SK-N-MC (cell line): ENCODE measurements at regions not wholly inside any gene's neighbourhood (a gene's known extent, or its start where the extent isn't known, plus 50 kb on each side); places are given as distances from the start of the nearest gene placed in this dataset.

Experiments used
- DNase-seq: peaks from one replicate; pipeline ENCODE4 v3.0.0-alpha.2; 2011; ENCODE audit warnings: low read depth, low spot score
- H3K27ac ChIP-seq: fragments of 200-600 bp; sonication (generic); 2 replicates; pipeline ENCODE4 v1.5.1; 2016; ENCODE audit warnings: mixed run types
- H3K36me3 ChIP-seq: fragments of 200-600 bp; sonication (generic); 2 replicates; pipeline ENCODE4 v1.6.1; 2017; ENCODE audit warnings: antibody characterized with exemption, low read length, mixed read lengths; ENCODE audit not compliant: insufficient read depth
- H3K4me3 ChIP-seq: fragments of 200-600 bp; sonication (generic); 2 replicates; pipeline ENCODE4 v1.5.1; 2016
- H3K9ac ChIP-seq: fragments of 200-600 bp; sonication (generic); 2 replicates; pipeline ENCODE4 v1.8.0; 2017; ENCODE audit warnings: mixed run types, mixed read lengths; ENCODE audit not compliant: insufficient read length
- H3K9me3 ChIP-seq: fragments of 200-600 bp; sonication (generic); 2 replicates; pipeline ENCODE4 v1.6.1; 2017; ENCODE audit warnings: low read depth, mild to moderate bottlenecking, antibody characterized with exemption, low read length, moderate library complexity, mixed read lengths
- EZH2 ChIP-seq: fragments of 200-600 bp; sonication (generic); IDR thresholded peaks from one replicate; pipeline ENCODE4 v1.6.1; 2017; ENCODE audit warnings: antibody characterized with exemption
- FOXP2 ChIP-seq: optimal IDR thresholded peaks from 2 replicates; pipeline ENCODE3; 2011; ENCODE audit warnings: mild to moderate bottlenecking, moderate library complexity; ENCODE audit not compliant: insufficient read depth; ENCODE audit errors: extremely low read length, control extremely low read depth
- POLR2AphosphoS5 ChIP-seq: IDR thresholded peaks from 2 replicates; pipeline ENCODE4 v1.6.1; 2012; ENCODE audit warnings: mild to moderate bottlenecking, low read depth, low read length, borderline replicate concordance

GRCh38 chr15:88348579-88349230 lies 92.2 kb upstream of the NTRK3 start:
- no peak for TF ChIP-seq FOXP2
- no peak for TF ChIP-seq EZH2
- TF ChIP-seq POLR2AphosphoS5, result no peak
- DNase-seq, result no peak
- H3K27ac ChIP-seq, result no peak overlapping the region
- H3K9ac ChIP-seq, result no peak overlapping the region
- H3K4me3 ChIP-seq, result no peak overlapping the region
- no peaks in the 10 kb centered on the region for H3K9me3 ChIP-seq
- H3K36me3 ChIP-seq, result no peaks in the 10 kb centered on the region

GRCh38 chr15:88345962-88346361 lies 89.4 kb upstream of the NTRK3 start:
- Histone ChIP-seq H3K4me3 (no peak overlapping the region), H3K36me3 (no peaks in the 10 kb centered on the region), H3K27ac (no peak overlapping the region), H3K9ac (no peak overlapping the region), H3K9me3 (no peaks in the 10 kb centered on the region)
- TF ChIP-seq FOXP2 (no peak), EZH2 (no peak), POLR2AphosphoS5 (no peak)
- no peak for DNase-seq

GRCh38 chr15:88344786-88345185 lies 88.2 kb upstream of the NTRK3 start:
- no peak for DNase-seq
- Histone ChIP-seq H3K36me3 (no peaks in the 10 kb centered on the region), H3K9me3 (no peaks in the 10 kb centered on the region), H3K4me3 (no peak overlapping the region), H3K9ac (no peak overlapping the region), H3K27ac (no peak overlapping the region)
- TF ChIP-seq POLR2AphosphoS5 (no peak), FOXP2 (no peak), EZH2 (no peak)

- H3K9me3 ChIP-seq, result no peaks in the 10 kb centered on the region
- H3K4me3 ChIP-seq, result no peak overlapping the region
- no peaks in the 10 kb centered on the region for H3K36me3 ChIP-seq
- no peak overlapping the region for H3K27ac ChIP-seq
- H3K9ac ChIP-seq, result no peak overlapping the region
- TF ChIP-seq POLR2AphosphoS5 (no peak), FOXP2 (no peak), EZH2 (no peak)
- no peak for DNase-seq
Observed at GRCh38 chr15:88342666-88343065, 86.1 kb upstream of the NTRK3 start.

GRCh38 chr15:88341653-88342052 lies 85.1 kb upstream of the NTRK3 start:
- H3K4me3 ChIP-seq, result no peak overlapping the region
- no peak overlapping the region for H3K9ac ChIP-seq
- no peak overlapping the region for H3K27ac ChIP-seq
- DNase-seq, result no peak
- no peak for TF ChIP-seq POLR2AphosphoS5
- H3K9me3 ChIP-seq, result no peaks in the 10 kb centered on the region
- no peaks in the 10 kb centered on the region for H3K36me3 ChIP-seq

GRCh38 chr15:88341006-88341405 lies 84.5 kb upstream of the NTRK3 start:
- H3K27ac ChIP-seq, result no peak overlapping the region

GRCh38 chr15:88337993-88338392 lies 81.5 kb upstream of the NTRK3 start:
- H3K9ac ChIP-seq, result no peak overlapping the region
- H3K9me3 ChIP-seq, result no peaks in the 10 kb centered on the region
- TF ChIP-seq EZH2 (no peak), POLR2AphosphoS5 (no peak), FOXP2 (no peak)
- no peak overlapping the region for H3K27ac ChIP-seq
- no peaks in the 10 kb centered on the region for H3K36me3 ChIP-seq
- DNase-seq, result no peak
- H3K4me3 ChIP-seq, result no peak overlapping the region

More at GRCh38 chr15:88341006-88341405, 84.5 kb upstream of the NTRK3 start:
- H3K9ac ChIP-seq, result no peak overlapping the region
- TF ChIP-seq POLR2AphosphoS5 (no peak), EZH2 (no peak), FOXP2 (no peak)
- no peaks in the 10 kb centered on the region for H3K9me3 ChIP-seq
- DNase-seq, result no peak
- no peaks in the 10 kb centered on the region for H3K36me3 ChIP-seq
- H3K4me3 ChIP-seq, result no peak overlapping the region

GRCh38 chr15:88335074-88335473 lies 78.5 kb upstream of the NTRK3 start:
- Histone ChIP-seq H3K36me3 (no peaks in the 10 kb centered on the region), H3K27ac (no peak overlapping the region)
- TF ChIP-seq EZH2 (no peak), FOXP2 (no peak), POLR2AphosphoS5 (no peak)

GRCh38 chr15:88334436-88334835 lies 77.9 kb upstream of the NTRK3 start:
- no peak for DNase-seq
- Histone ChIP-seq H3K27ac (no peak overlapping the region), H3K36me3 (no peaks in the 10 kb centered on the region), H3K9ac (no peak overlapping the region), H3K4me3 (no peak overlapping the region), H3K9me3 (no peaks in the 10 kb centered on the region)
- TF ChIP-seq EZH2 (no peak), POLR2AphosphoS5 (no peak), FOXP2 (no peak)

More at GRCh38 chr15:88335074-88335473, 78.5 kb upstream of the NTRK3 start:
- Histone ChIP-seq H3K4me3 (no peak overlapping the region), H3K9me3 (no peaks in the 10 kb centered on the region), H3K9ac (no peak overlapping the region)
- no peak for DNase-seq
